H9 (cell line): ENCODE measurements at regions not wholly inside any gene's neighbourhood (a gene's known extent, or its start where the extent isn't known, plus 50 kb on each side); places are given as distances from the start of the nearest gene placed in this dataset.

Experiments used
- DNase-seq: peaks from one replicate; pipeline ENCODE4 v3.0.0-alpha.2; 2017
- H2AFZ ChIP-seq: one replicate; pipeline ENCODE4 v1.6.1; 2013; ENCODE audit warnings: mild to moderate bottlenecking, low read length, control low read depth, moderate library complexity
- H2AK5ac ChIP-seq: 2 replicates; pipeline ENCODE4 v1.6.1; 2013; ENCODE audit warnings: low read length, control low read depth, mixed read lengths; ENCODE audit not compliant: insufficient read length
- H2BK120ac ChIP-seq: one replicate; pipeline ENCODE4 v1.6.1; 2013; ENCODE audit warnings: low read depth, mild to moderate bottlenecking, low read length, control low read depth, inconsistent platforms; ENCODE audit not compliant: poor library complexity, severe bottlenecking
- H2BK12ac ChIP-seq: 2 replicates; pipeline ENCODE4 v1.6.1; 2013; ENCODE audit warnings: low read length, control low read depth, mixed read lengths, low read depth; ENCODE audit not compliant: insufficient read length
- H2BK15ac ChIP-seq: 2 replicates; pipeline ENCODE4 v1.6.1; 2013; ENCODE audit warnings: low read depth, low read length, control low read depth
- H2BK20ac ChIP-seq: one replicate; pipeline ENCODE4 v1.6.1; 2013; ENCODE audit warnings: low read depth, mild to moderate bottlenecking, low read length, control low read depth, inconsistent platforms; ENCODE audit not compliant: poor library complexity, severe bottlenecking
- H2BK5ac ChIP-seq: 2 replicates; pipeline ENCODE4 v1.6.1; 2013; ENCODE audit warnings: low read length, control low read depth, mixed read lengths; ENCODE audit not compliant: insufficient read length
- H3K14ac ChIP-seq: 2 replicates; pipeline ENCODE4 v1.6.1; 2013; ENCODE audit warnings: low read length, control low read depth; ENCODE audit not compliant: insufficient read depth
- H3K18ac ChIP-seq: 2 replicates; pipeline ENCODE4 v1.6.1; 2013; ENCODE audit warnings: low read depth, mild to moderate bottlenecking, mixed read lengths, low read length, control low read depth; ENCODE audit not compliant: insufficient read length
- H3K23ac ChIP-seq: 2 replicates; pipeline ENCODE4 v1.6.1; 2013; ENCODE audit warnings: low read length, control low read depth, mixed read lengths, low read depth; ENCODE audit not compliant: insufficient read length
- H3K23me2 ChIP-seq: 2 replicates; pipeline ENCODE4 v1.6.1; 2013; ENCODE audit warnings: low read depth, mild to moderate bottlenecking, mixed read lengths, low read length, control low read depth; ENCODE audit not compliant: insufficient read length, poor library complexity, severe bottlenecking
- H3K27ac ChIP-seq: 2 replicates; pipeline ENCODE4 v1.5.1; 2013; ENCODE audit warnings: low read length, control low read depth, mixed read lengths, low read depth; ENCODE audit not compliant: insufficient read length
- H3K27me3 ChIP-seq: 2 replicates; pipeline ENCODE4 v1.6.1; 2013; ENCODE audit warnings: low read length, control low read depth, inconsistent platforms; ENCODE audit not compliant: insufficient read depth
- H3K4ac ChIP-seq: 2 replicates; pipeline ENCODE4 v1.6.1; 2013; ENCODE audit warnings: low read depth, mild to moderate bottlenecking, control low read depth, inconsistent platforms, low read length, moderate library complexity
- H3K4me1 ChIP-seq: 2 replicates; pipeline ENCODE4 v1.6.1; 2013; ENCODE audit warnings: low read length, control low read depth, inconsistent platforms; ENCODE audit not compliant: insufficient read depth
- H3K4me2 ChIP-seq: 2 replicates; pipeline ENCODE4 v1.6.1; 2013; ENCODE audit warnings: low read length, control low read depth, mixed read lengths; ENCODE audit not compliant: insufficient read length, insufficient read depth
- H3K56ac ChIP-seq: 2 replicates; pipeline ENCODE4 v1.6.1; 2013; ENCODE audit warnings: low read depth, mild to moderate bottlenecking, mixed read lengths, low read length, control low read depth; ENCODE audit not compliant: insufficient read length
- H3K79me1 ChIP-seq: 2 replicates; pipeline ENCODE4 v1.6.1; 2013; ENCODE audit warnings: low read depth, mild to moderate bottlenecking, moderate library complexity, low read length, control low read depth, inconsistent platforms; ENCODE audit not compliant: insufficient read depth, poor library complexity, severe bottlenecking
- H3K79me2 ChIP-seq: 2 replicates; pipeline ENCODE4 v1.6.1; 2013; ENCODE audit warnings: low read length, control low read depth, inconsistent platforms; ENCODE audit not compliant: insufficient read depth
- H3K9ac ChIP-seq: 2 replicates; pipeline ENCODE4 v1.6.1; 2013; ENCODE audit warnings: low read length, control low read depth, mixed read lengths; ENCODE audit not compliant: insufficient read length; ENCODE audit errors: extremely low read depth
- H3K9me3 ChIP-seq: one replicate; pipeline ENCODE4 v1.6.1; 2013; ENCODE audit warnings: low read depth, low read length, inconsistent platforms; ENCODE audit not compliant: control insufficient read depth
- H3T11ph ChIP-seq: one replicate; pipeline ENCODE4 v1.6.1; 2013; ENCODE audit warnings: mild to moderate bottlenecking, low read length, control low read depth, inconsistent platforms
- H4K20me1 ChIP-seq: one replicate; pipeline ENCODE4 v1.6.1; 2013; ENCODE audit not compliant: control insufficient read depth, insufficient read length, insufficient read depth
- H4K5ac ChIP-seq: 2 replicates; pipeline ENCODE4 v1.6.1; 2013; ENCODE audit warnings: low read depth, mild to moderate bottlenecking, mixed read lengths, low read length, control low read depth; ENCODE audit not compliant: insufficient read length
- H4K8ac ChIP-seq: replicated peaks from 2 replicates; pipeline ENCODE4 v1.6.1; 2013; ENCODE audit warnings: low read length, control low read depth, mixed read lengths, low read depth; ENCODE audit not compliant: insufficient read length
- H4K91ac ChIP-seq: 2 replicates; pipeline ENCODE4 v1.6.1; 2013; ENCODE audit warnings: low read depth, mild to moderate bottlenecking, moderate library complexity, mixed read lengths, low read length, control low read depth; ENCODE audit not compliant: insufficient read length
- H3K27ac Mint-ChIP-seq, 3 experiments: 2 replicates in 2 of 3; 3 replicates in 1 of 3; pipeline ENCODE4 v1.8.0; 2020 to 2021; ENCODE audit warnings: mixed read lengths in 3 of 3, mild to moderate bottlenecking in 1 of 3, moderate library complexity in 1 of 3
- H3K27me3 Mint-ChIP-seq: 2 replicates; pipeline ENCODE4 v1.8.0; 2021; ENCODE audit warnings: low read depth, mild to moderate bottlenecking, moderate library complexity, mixed read lengths
- H3K36me3 Mint-ChIP-seq, 3 experiments: 2 replicates in 2 of 3; 3 replicates in 1 of 3; pipeline ENCODE4 v1.8.0; 2020 to 2021; ENCODE audit warnings: low read depth in 3 of 3, mixed read lengths in 3 of 3; ENCODE audit not compliant: insufficient read depth in 1 of 3
- H3K4me1 Mint-ChIP-seq, 2 experiments: 2 replicates each; pipeline ENCODE4 v1.8.0; 2020; ENCODE audit warnings: mixed read lengths in 2 of 2
- H3K4me3 Mint-ChIP-seq, 2 experiments: 2 replicates in 1 of 2; 3 replicates in 1 of 2; pipeline ENCODE4 v1.8.0; 2020 to 2021; ENCODE audit warnings: mild to moderate bottlenecking in 2 of 2, mixed read lengths in 2 of 2, moderate library complexity in 1 of 2
- H3K9me3 Mint-ChIP-seq, 2 experiments: 2 replicates in 1 of 2; 3 replicates in 1 of 2; pipeline ENCODE4 v1.8.0; 2020; ENCODE audit warnings: mild to moderate bottlenecking in 2 of 2, mixed read lengths in 2 of 2, moderate library complexity in 1 of 2
- CTCF ChIP-seq: fragments of 200-600 bp; sonication (generic); conservative IDR thresholded peaks from 3 replicates; pipeline ENCODE4 v1.8.0; 2021; ENCODE audit warnings: antibody characterized with exemption, mild to moderate bottlenecking
- WGBS: extraction: QIAGEN DNeasy Blood & Tissue Kit; methylation state at CpG from one replicate; pipeline ENCODE4 v1.1.7; 2013; ENCODE audit warnings: missing lambda C conversion rate, low lambda C conversion rate, mixed read lengths; ENCODE audit not compliant: insufficient read length; ENCODE audit errors: extremely low coverage; 5-methylcytosine and 5-hydroxymethylcytosine counted together

DNA sequence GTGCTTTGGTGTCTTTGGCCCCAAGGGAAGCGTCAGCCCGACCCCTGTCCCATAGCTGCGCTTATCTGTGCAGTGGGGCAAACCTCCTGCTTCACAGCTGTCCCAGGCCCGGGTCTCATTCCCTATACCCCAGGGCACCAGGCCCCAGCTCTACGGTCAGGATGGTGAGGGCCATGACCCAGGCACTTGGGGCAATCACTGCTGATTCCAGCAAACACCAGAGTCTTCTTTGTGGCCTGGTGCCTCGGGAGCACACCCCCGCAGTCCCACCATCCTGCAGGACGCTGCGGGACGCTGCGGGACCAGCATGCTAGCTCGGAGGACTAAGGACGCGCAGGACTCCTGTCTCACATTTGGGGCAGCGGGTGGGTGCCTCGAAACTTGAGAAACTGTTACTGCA is 116.9 kb upstream of the HDAC4 start:
- Histone ChIP-seq H3K79me2 (no peaks in the 10 kb centered on the region), H3K9me3 (no peaks in the 10 kb centered on the region), H3K9ac (no peak overlapping the region), H3K4me1 (no peaks in the 10 kb centered on the region; the same call in 1 of the 2 replicates), H4K5ac (no peak overlapping the region), H3K4ac (no peak overlapping the region), H3K18ac (no peak overlapping the region), H3K27me3 (no peaks in the 10 kb centered on the region), H4K91ac (no peak overlapping the region), H3K56ac (no peak overlapping the region), H3T11ph (no peak overlapping the region), H2BK12ac (no peak overlapping the region), H2BK120ac (no peak overlapping the region), H2AK5ac (no peak overlapping the region), H2BK20ac (no peak overlapping the region), H3K23ac (no peak overlapping the region), H3K79me1 (no peaks in the 10 kb centered on the region), H4K20me1 (no peaks in the 10 kb centered on the region), H3K23me2 (no peaks in the 10 kb centered on the region), H2AFZ (no peak overlapping the region), H2BK15ac (no peak overlapping the region), H3K14ac (no peak overlapping the region), H2BK5ac (no peak overlapping the region), H3K4me2 (no peak overlapping the region), H4K8ac (no peak overlapping the region), H3K27ac (no peak overlapping the region)
- H3K27me3 Mint-ChIP-seq = peaks cover 9% of the 10 kb centered on the region
- WGBS = no CpG with 5 or more reads among the region's 16 CpGs
- TF ChIP-seq CTCF = no peak
- no peak for DNase-seq
- H3K4me1 Mint-ChIP-seq = peaks cover 11 to 16% of the 10 kb centered on the region in 2 experiments
- H3K36me3 Mint-ChIP-seq = no peaks in the 10 kb centered on the region; a peak in 2 of 7 replicates
- no peaks in the 10 kb centered on the region; a peak in 2 of 5 replicates for H3K9me3 Mint-ChIP-seq
- H3K27ac Mint-ChIP-seq = no peak overlapping the region
- H3K4me3 Mint-ChIP-seq = no peak overlapping the region
